ENCODE measurements at regions not wholly inside any gene's neighbourhood (a gene's known extent, or its start where the extent isn't known, plus 50 kb on each side); places are given as distances from the start of the nearest gene placed in this dataset.

DNA sequence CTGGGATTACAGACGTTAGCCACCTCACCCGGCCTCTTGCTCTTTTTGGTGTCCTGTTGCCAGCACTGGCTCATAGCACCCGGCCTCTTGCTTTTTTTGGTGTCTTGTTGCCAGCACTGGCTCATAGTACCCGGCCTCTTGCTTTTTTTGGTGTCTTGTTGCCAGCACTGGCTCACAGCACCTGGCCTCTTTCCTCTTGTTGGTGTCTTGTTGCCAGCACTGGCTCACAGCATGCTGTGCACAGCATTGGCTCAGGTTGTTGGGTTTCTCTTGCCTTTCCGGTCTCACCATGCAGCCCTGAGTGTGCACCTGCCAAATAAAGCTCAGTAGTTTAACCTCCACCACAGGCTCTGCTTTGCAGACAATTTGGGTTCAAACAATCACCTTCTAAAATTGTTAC lies 208.2 kb downstream of the THBS2 start:
- no peak for TF ChIP-seq ZNF274 (IDR thresholded peaks at IDR 0.05; ENCODE audit: low read depth, low read length)

DNA sequence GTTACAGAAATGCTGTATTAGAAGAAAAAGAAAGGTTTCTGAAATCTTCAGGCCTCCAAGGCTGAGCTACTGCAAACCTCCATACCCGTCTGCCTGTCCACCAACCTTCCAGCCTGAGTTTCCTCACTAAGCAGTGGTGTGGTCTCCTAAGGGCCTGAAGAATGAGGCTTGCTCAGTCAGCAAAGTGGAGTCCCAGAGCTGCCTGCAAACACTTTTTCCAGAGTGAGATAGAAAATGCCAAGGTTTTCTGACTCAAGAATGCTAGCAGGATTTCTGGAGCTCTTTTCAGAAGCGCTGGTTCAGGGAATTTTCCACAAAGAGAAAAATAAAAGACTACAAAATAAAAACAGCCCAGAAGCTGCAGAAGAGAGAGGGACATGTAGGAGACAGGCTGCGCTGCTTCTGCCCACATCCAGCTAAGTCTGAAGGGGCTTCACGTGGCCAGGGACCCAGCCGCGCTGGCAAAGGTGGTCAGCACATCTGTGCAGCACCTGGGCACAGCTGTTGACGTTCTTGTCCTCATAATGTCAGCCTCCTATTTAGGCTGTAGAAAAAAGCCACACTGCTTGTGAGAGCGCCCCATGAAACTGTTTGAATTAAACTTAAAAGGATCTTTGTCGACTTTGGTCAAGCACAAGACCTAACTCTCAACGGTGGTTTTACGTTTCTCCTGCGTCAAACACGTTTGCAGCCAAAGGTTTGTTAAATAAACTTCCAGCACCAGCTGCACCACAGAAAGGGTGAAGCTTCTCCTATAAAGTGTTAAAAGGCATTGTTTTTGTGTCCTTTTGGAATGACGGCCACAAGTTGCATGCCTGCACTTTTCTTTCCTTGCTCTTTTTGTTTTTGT lies 209.0 kb downstream of the THBS2 start:
- H3K4me3 ChIP-seq (ENCODE audit: low read length) = no peak overlapping the region
- TF ChIP-seq ZNF274 (IDR thresholded peaks at IDR 0.05; ENCODE audit: low read depth, low read length) = no peak

More for the DNA sequence above, 208.2 kb downstream of the THBS2 start:
- H3K4me3 ChIP-seq (ENCODE audit: low read length) = no peak overlapping the region

DNA sequence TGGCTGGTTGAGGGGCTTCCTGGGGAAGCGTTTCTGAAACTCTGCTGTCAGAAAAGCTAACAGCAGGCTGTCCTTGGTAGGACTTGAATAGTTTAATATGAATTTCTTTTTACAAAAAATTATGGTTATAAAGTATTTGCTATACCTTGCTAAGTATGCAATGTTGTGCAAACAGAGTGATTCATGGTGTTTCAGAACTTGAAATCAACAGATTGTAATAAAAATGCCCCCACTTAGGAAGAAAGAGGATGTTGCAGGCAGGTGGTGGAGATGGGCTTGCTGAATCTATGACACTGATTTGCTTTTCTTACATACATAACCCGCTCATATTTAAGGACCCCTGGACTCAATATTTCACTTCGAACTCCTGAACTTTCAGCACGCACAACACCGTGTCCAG lies 211.6 kb downstream of the THBS2 start:
- no peak for TF ChIP-seq ZNF274 (IDR thresholded peaks at IDR 0.05; ENCODE audit: low read depth, low read length)
- no peak overlapping the region for H3K4me3 ChIP-seq (ENCODE audit: low read length)

DNA sequence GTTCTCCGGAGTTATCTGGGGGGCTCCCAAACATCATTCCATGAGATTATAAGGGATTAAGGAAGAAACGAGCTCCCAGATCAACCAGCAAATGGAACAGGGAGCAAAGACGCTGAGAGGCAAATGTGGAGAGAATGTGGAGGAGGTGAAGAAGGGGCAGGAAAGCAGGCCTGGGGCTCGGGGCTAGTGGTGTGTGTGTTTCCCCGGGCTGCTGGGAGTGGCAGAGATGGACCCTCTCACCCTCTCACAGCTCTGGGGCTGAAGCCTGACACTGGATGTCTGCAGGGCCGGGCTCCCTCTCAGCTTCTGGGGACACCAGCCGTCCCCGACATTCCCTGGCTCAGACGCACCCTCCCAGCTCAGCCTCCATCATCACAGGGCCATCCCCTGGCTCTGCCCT lies 212.6 kb downstream of the THBS2 start:
- H3K4me3 ChIP-seq (ENCODE audit: low read length) = no peak overlapping the region
- TF ChIP-seq ZNF274 (IDR thresholded peaks at IDR 0.05; ENCODE audit: low read depth, low read length) = no peak

DNA sequence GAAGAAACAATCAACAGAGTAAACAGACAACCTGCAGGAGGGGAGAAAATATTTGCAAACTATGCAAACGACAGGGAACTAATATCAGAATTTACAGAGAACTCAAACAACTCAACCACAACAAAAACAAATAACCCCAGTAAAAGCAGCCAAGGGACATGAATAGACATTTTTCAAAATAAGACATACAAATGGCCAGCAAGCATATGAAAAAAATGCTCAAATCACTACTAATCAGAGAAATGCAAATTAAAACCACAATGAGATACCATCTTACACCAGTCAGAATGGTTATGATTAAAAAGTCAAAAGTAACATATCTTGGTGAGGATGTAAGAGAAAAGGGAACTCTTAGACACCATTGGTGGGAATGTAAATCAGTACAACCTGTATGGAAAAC lies 215.0 kb downstream of the THBS2 start:
- H3K4me3 ChIP-seq (ENCODE audit: low read length) = no peak overlapping the region
- TF ChIP-seq ZNF274 (IDR thresholded peaks at IDR 0.05; ENCODE audit: low read depth, low read length) = no peak

DNA sequence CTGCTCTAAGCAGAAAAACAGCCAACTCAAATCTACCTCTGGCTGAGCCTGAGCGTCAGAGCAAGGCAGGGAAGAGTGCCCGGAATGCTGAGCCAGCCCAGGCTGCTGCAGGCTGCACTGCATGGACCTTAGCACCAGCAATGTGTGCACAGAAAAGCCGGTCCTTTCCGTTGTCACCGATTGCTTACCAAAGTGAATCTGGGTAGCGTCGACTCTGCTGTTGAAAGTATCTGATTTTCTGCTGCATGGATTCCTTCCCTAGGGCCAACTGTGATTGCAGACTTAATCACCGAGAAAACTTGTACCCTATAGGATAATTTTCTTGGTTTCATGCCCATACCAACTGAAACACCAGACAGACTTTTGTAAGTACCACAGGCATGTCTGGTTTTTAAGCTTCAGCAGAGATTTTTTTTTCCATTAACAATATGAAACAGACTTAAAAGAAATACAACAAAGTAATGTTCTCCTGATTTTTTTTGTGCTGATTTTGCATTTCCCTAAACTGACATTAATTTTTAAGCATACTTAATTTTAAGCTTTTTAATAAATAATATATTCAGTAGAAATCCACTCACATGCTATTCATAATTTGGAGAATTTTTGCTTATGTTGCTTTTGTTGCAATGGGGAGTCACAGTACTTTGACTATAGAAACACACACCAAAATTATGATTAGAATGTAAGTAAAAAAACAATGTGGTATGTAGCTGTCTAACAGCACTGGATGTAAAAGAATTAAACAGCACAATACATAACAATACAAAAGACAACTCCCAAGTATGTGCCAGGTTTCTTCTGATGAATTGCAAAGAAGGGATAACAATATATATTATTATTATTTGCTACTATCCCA lies 218.0 kb downstream of the THBS2 start:
- TF ChIP-seq ZNF274 (IDR thresholded peaks at IDR 0.05; ENCODE audit: low read depth, low read length) = no peak
- H3K4me3 ChIP-seq (ENCODE audit: low read length) = no peak overlapping the region

DNA sequence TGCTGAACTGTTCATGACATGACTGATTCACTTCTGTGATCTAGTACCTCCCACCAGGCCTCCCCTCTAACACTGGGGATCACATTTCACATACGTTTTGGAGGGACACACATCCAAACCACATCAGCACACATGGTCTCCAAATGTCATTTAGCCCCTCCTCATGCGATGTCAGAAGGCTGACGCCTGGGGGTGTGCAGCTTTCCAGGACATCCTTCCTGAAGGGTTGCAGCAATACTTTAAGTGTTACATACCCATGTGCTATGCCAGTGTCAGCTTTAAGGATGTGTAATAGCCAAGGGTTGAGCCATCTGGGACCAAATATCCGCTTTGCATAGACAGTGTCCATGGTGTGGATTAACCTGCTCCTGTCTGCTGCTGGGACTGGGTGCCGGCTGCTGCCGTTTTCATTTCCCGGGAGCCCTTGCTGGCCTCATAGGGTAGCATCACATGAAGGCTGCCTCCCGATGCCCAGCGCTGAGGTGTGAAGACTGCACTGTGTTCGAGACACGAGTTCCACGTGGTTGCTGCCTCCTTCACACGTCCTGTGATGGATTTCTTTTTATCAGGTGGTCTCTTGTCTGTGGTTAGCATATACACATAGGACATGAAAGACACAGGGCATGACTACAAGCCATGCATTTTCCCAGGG lies 219.0 kb downstream of the THBS2 start:
- TF ChIP-seq ZNF274 (IDR thresholded peaks at IDR 0.05; ENCODE audit: low read depth, low read length) = no peak
- no peak overlapping the region for H3K4me3 ChIP-seq (ENCODE audit: low read length)

DNA sequence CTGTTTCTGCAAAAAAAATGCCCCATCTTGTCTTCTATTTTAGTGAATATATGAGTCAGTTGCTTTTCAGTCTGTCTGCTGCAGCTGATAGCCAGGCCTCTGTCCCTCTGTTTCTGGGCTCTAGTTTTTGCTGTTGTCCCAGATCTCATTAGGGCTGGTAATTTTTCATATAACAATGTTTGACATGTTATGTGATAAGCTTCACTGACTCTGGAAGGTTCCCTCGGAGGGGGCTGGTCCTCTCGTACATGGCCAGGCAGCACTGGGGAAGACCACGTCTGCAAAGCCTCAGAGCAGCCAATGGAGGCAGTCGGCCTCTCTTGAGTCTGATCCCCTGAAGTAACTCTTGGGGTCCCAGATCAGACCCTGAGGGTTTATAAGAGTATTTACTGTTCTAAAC lies 223.8 kb downstream of the THBS2 start:
- no peak for TF ChIP-seq ZNF274 (IDR thresholded peaks at IDR 0.05; ENCODE audit: low read depth, low read length)
- no peak overlapping the region for H3K4me3 ChIP-seq (ENCODE audit: low read length)

DNA sequence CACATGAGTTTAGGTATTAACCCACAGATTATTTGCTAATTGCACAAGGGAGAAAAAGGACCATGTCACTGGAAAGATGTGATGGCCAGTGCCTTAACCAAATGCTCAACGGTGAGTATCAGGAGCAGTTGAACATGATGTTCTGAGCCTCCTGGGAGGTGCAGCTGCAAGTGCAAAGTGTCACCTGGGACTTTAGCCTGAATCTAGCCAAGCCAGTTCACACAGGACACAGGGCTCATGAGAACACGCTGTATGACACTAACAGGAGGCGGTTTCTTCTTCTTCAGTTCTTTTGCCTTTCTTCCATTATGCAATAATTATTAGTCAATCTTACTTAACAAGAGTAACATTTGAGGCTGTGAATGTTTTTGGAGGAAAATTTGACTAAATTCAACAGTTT lies 225.3 kb downstream of the THBS2 start:
- TF ChIP-seq ZNF274 (IDR thresholded peaks at IDR 0.05; ENCODE audit: low read depth, low read length) = no peak
- H3K4me3 ChIP-seq (ENCODE audit: low read length) = no peak overlapping the region

DNA sequence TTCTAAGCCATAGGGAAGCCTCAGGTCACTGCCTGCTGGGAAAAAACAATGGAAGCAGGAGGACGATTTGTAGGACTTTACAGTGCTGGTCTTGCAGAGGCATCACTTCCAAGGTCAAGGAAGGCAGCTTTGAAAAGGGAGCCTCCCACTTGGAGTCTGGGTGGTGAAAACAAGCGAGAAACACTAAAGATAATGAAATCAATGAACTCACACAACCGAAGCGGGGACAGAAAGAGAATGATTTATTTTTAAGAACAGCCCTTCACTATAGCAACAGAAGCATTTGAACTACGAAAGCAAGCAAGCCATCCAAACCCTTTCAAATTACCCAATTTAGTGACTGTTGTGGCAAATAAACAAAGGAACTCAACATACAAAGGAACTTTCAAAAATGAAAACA lies 227.5 kb downstream of the THBS2 start:
- H3K4me3 ChIP-seq (ENCODE audit: low read length) = no peak overlapping the region
- no peak for TF ChIP-seq ZNF274 (IDR thresholded peaks at IDR 0.05; ENCODE audit: low read depth, low read length)

DNA sequence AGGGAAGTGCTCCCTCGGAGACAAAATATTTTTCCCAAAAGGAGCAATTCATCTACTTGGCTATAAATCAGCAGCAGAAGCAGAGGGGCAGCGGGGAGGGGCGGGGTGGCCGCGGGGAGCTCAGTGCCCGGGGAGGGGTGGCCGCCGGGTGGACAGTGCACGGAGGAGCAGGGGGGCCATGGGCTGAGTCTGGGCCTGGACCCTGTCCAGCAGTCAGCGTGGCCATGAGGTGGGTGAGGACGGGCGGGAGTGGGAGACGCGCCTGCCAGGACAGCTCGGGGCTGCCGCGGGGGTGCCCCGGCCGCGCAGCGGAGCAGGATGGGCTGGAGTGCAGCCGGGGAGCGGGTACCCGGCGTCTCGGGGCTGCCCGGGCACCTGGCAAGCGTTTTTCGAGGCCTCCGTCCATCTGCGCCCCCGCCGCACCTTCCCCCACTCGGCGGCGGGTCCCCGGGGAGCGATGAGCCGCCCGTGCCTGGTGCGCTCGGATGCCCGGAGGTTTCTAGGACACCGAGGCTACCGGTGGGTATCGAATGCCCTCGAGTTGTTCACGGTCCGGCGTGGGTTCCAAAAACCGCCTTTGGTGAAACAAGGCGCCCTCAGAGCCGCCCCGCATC lies 229.5 kb downstream of the THBS2 start:
- no peak for TF ChIP-seq ZNF274 (IDR thresholded peaks at IDR 0.05; ENCODE audit: low read depth, low read length)
- no peak overlapping the region for H3K4me3 ChIP-seq (ENCODE audit: low read length)

DNA sequence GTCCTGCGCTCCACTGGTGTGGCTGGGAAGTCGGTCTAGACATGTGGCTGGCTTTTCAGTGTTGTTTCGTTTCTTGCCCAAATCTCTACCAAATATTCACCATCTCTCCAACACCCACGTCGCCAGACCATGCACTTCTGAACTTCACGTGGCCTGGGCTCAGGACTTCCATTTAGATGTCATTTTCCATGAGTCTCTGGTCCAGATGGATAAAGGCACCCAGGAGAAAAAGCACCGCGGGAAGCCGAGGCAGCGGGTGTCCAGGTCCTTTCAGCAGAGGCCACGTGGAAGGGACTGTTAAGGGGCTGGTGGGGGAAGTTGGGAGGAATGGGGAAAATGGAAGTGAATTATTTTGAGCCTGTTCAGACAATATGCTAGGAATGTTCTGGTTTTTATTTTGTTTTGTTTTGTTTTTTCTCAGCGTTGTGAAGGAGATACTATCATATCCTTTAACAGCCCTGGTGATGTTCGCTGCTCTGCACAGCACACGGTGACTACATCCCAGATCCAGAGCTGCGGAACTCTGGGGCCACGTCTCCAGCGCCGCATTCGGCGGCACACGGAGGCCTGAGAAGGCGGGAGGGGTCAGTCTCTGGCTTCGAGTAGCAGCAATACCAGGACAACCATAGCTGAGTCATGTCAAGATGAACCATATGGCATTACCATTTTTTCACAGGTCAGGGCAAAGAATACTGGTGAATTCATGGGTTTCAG lies 230.3 kb downstream of the THBS2 start:
- no peak overlapping the region for H3K4me3 ChIP-seq (ENCODE audit: low read length)
- no peak for TF ChIP-seq ZNF274 (IDR thresholded peaks at IDR 0.05; ENCODE audit: low read depth, low read length)

DNA sequence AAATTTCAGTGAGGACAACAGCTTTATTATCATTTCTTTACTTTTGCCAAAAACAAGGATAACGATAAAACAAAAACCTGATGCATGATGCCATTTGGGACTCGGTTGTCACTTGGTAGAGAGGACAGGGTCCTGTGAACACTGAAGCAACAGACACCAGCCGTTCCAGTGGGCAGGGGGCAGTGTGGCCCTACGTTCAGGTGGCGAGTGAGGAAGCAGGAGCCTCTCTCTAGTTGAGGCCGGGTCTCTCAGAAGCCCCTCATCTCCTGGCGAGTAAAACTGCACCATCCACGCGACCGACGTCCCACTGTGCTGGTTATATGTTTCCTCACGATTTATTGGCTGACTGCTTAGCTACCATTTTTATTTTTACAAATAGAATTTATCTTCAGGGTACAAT lies 231.6 kb downstream of the THBS2 start:
- H3K4me3 ChIP-seq (ENCODE audit: low read length) = no peak overlapping the region
- TF ChIP-seq ZNF274 (IDR thresholded peaks at IDR 0.05; ENCODE audit: low read depth, low read length) = no peak
